Bronchial epithelial cell (primary cell): ENCODE measurements at regions not wholly inside any gene's neighbourhood (a gene's known extent, or its start where the extent isn't known, plus 50 kb on each side); places are given as distances from the start of the nearest gene placed in this dataset.

ENCODE experiments used
- DNase-seq: peaks from one replicate; pipeline ENCODE4 v3.0.0-alpha.2; 2010; ENCODE audit warnings: low read depth
- FAIRE-seq: peaks from 2 replicates; lab custom pipeline; 2011; peaks lifted over from hg19 to GRCh38; lab: Jason Lieb, UNC
- H3K27me3 ChIP-seq: 2 replicates; pipeline ENCODE4 v1.5.1; 2011; ENCODE audit warnings: low read length; ENCODE audit not compliant: control insufficient read depth, insufficient read depth
- H3K36me3 ChIP-seq: 2 replicates; pipeline ENCODE4 v1.5.1; 2011; ENCODE audit warnings: low read length; ENCODE audit not compliant: control insufficient read depth, insufficient read depth
- H3K4me3 ChIP-seq: 2 replicates; pipeline ENCODE4 v1.5.1; 2011; ENCODE audit warnings: mild to moderate bottlenecking, low read depth, low read length, control low read depth
- TF ChIP-seq, protein P1 (sequence below): IDR thresholded peaks from 2 replicates; pipeline ENCODE4 v1.5.1; 2011; ENCODE audit warnings: mild to moderate bottlenecking, moderate library complexity, low read length, control low read depth, inconsistent platforms; ENCODE audit not compliant: insufficient read depth, severe bottlenecking

DNA sequence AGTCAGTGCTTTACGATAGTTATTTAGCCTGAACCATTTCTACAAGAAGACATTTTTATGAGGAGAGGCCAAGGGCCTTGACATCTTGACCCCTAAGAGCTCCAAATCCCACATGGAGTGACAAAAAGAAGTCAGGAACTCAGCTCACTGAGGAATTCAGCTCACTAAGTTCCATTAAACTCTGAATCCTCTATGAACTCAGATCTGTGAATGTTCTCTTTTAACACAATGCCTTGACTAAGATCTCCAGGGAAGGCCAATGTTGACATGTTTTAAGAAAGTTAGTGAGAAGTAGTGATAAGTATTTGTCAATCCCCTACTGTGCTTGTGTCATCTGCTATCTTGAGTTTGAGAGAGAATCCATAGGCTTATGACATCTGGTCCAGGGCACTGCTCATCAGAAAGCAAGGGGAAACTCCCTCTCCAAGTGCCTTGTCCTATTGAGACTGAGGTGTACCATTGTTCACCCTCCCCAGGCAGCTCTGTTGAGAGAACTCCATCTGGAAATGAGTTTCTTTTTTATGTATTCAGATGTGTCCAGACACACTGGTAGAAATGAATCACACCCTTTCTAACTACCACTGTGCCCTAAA is 68.7 kb upstream of the PCDH19 start:
- DNase-seq (no peak), FAIRE-seq (no peak)
- TF ChIP-seq, protein P1, sequence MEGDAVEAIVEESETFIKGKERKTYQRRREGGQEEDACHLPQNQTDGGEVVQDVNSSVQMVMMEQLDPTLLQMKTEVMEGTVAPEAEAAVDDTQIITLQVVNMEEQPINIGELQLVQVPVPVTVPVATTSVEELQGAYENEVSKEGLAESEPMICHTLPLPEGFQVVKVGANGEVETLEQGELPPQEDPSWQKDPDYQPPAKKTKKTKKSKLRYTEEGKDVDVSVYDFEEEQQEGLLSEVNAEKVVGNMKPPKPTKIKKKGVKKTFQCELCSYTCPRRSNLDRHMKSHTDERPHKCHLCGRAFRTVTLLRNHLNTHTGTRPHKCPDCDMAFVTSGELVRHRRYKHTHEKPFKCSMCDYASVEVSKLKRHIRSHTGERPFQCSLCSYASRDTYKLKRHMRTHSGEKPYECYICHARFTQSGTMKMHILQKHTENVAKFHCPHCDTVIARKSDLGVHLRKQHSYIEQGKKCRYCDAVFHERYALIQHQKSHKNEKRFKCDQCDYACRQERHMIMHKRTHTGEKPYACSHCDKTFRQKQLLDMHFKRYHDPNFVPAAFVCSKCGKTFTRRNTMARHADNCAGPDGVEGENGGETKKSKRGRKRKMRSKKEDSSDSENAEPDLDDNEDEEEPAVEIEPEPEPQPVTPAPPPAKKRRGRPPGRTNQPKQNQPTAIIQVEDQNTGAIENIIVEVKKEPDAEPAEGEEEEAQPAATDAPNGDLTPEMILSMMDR: no peak
- no peak overlapping the region for H3K4me3 ChIP-seq
- no peaks in the 10 kb centered on the region for H3K36me3 ChIP-seq
- H3K27me3 ChIP-seq: no peaks in the 10 kb centered on the region

DNA sequence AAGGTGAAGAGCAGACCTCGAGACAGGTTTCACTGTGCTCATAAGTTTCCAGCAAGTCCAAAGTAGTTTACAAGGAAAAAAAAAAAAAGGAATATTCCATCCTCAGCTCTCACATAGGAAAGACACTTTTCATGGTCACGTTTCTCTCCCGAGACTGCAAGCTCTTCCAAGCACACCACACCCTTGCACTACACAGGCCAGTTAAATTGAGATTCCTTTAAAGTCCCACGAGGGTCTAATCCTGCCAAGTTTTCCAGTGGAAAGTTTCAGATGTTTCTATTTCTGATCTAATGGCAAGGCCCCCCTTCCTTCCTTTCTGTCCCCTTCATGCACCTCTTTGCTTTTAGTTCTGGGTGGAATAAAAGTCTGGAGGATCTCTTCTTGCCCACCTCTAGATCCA is 67.9 kb upstream of the PCDH19 start:
- Histone ChIP-seq H3K36me3 (no peaks in the 10 kb centered on the region), H3K27me3 (no peaks in the 10 kb centered on the region), H3K4me3 (no peak overlapping the region)
- TF ChIP-seq, protein P1: no peak
- FAIRE-seq (no peak), DNase-seq (no peak)

DNA sequence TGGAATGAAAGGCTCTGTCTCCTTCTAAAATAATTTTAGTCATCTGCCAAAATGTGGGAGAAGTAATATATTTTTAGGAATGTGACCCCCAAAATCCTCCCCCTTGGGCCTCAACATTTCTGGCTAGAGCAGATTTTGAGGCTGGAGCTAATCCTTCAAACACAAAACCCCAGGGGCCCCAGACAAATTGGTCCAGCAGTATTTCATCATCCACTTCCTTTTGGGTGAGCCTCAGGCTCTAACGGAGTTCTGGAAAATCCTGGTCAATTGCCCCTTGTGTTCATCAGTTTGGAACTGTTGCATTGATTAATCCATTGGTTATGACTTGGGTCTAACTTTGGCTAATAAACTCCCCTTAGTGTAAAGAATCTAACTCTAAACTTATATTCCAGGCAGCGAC is 67.4 kb upstream of the PCDH19 start:
- no peak overlapping the region for H3K4me3 ChIP-seq
- no peaks in the 10 kb centered on the region for H3K36me3 ChIP-seq
- no peaks in the 10 kb centered on the region for H3K27me3 ChIP-seq
- TF ChIP-seq, protein P1: no peak
- DNase-seq: no peak
- FAIRE-seq: no peak
